Esophagus squamous epithelium (tissue), 4 donors: ENCODE measurements at regions not wholly inside any gene's neighbourhood (a gene's known extent, or its start where the extent isn't known, plus 50 kb on each side); places are given as distances from the start of the nearest gene placed in this dataset.

Experiments
- CTCF ChIP-seq, 6 experiments: fragments of 450-650 bp in 4 of 6; fragments of 200-600 bp in 2 of 6; sonication (generic) in 2 of 6; IDR thresholded peaks; one replicate each; pipeline ENCODE4 v1.5.1; 2016 to 2019; ENCODE audit warnings: antibody characterized with exemption in 6 of 6, mild to moderate bottlenecking in 4 of 6, moderate library complexity in 4 of 6
- POLR2A ChIP-seq, 4 donors: fragments of 450-650 bp; IDR thresholded peaks; one replicate each; pipeline ENCODE4 v1.6.1; 2017; ENCODE audit warnings: antibody characterized with exemption in 4 of 4, mild to moderate bottlenecking in 4 of 4, moderate library complexity in 3 of 4

DNA sequence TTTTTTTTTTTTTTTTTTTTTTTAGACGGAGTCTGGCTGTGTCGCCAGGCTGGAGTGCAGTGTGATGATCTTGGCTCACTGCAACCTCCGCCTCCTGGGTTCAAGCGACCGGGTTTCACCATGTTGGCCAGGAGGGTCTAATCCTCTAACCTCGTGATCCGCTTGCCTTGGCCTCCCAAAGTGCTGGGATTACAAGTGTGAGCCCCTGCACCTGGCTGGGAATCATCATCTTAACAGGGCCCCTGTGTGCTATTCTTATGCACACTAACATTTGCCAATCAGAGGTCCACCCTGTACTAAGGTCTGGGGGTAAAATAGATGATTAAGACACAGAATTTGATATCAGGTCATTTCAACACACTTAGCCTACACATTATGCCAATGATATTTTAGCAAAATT lies 278.7 kb upstream of the CHRM3 start:
- TF ChIP-seq CTCF (IDR thresholded peaks at IDR 0.05) (no peak), POLR2A (IDR thresholded peaks at IDR 0.05) (no peak)
